ENCODE measurements at regions not wholly inside any gene's neighbourhood (a gene's known extent, or its start where the extent isn't known, plus 50 kb on each side); places are given as distances from the start of the nearest gene placed in this dataset.
"Not testable (repeated sequence)": the region's sequence is repeated elsewhere in the genome, so short reads cannot be mapped to it uniquely, and the experiment has no call there.

- DNase-seq (ENCODE audit: low spot score) = no peak
Measured at GRCh38 chr1:181948372-181948771, 113.1 kb downstream of the ZNF648 start.

GRCh38 chr1:181947441-181947840 lies 114.1 kb downstream of the ZNF648 start:
- DNase-seq (ENCODE audit: low spot score) = no peak

- peak; percentile 59 for DNase-seq (ENCODE audit: low spot score)
Measured at GRCh38 chr1:181936768-181937581, 124.5 kb downstream of the ZNF648 start.

GRCh38 chr1:181936269-181936668 lies 125.2 kb downstream of the ZNF648 start:
- DNase-seq (ENCODE audit: low spot score) = no peak

GRCh38 chr1:181931873-181932272 lies 129.6 kb downstream of the ZNF648 start:
- DNase-seq (ENCODE audit: low spot score) = no peak

GRCh38 chr1:181930187-181930586 lies 131.3 kb downstream of the ZNF648 start:
- DNase-seq (ENCODE audit: low spot score) = no peak

GRCh38 chr1:181926697-181927096 lies 134.8 kb downstream of the ZNF648 start:
- no peak for DNase-seq (ENCODE audit: low spot score)

GRCh38 chr1:181924034-181924433 lies 137.5 kb downstream of the ZNF648 start:
- DNase-seq (ENCODE audit: low spot score) = not testable (repeated sequence)

GRCh38 chr1:181919542-181919941 lies 142.0 kb downstream of the ZNF648 start:
- DNase-seq (ENCODE audit: low spot score) = no peak

- no peak for DNase-seq (ENCODE audit: low spot score)
Measured at GRCh38 chr1:181918880-181919525, 142.5 kb downstream of the ZNF648 start.

- no peak for DNase-seq (ENCODE audit: low spot score)
Measured at GRCh38 chr1:181911715-181912114, 149.8 kb downstream of the ZNF648 start.

- DNase-seq (ENCODE audit: low spot score) = no peak
Measured at GRCh38 chr1:181910905-181911304, 150.6 kb downstream of the ZNF648 start.

- DNase-seq (ENCODE audit: low spot score) = no peak
Measured at GRCh38 chr1:181909010-181909409, 152.5 kb downstream of the ZNF648 start.

GRCh38 chr1:181906631-181907030 lies 154.9 kb downstream of the ZNF648 start:
- DNase-seq (ENCODE audit: low spot score) = no peak

- DNase-seq (ENCODE audit: low spot score) = no peak
Measured at GRCh38 chr1:181905944-181906597, 155.4 kb downstream of the ZNF648 start.

GRCh38 chr1:181898773-181899172 lies 162.7 kb downstream of the ZNF648 start:
- no peak for DNase-seq (ENCODE audit: low spot score)

GRCh38 chr1:181896824-181897223 lies 164.7 kb downstream of the ZNF648 start:
- DNase-seq (ENCODE audit: low spot score) = no peak

GRCh38 chr1:181894439-181894859 lies 167.1 kb downstream of the ZNF648 start:
- no peak for DNase-seq (ENCODE audit: low spot score)

GRCh38 chr1:181893937-181894336 lies 167.6 kb downstream of the ZNF648 start:
- no peak for DNase-seq (ENCODE audit: low spot score)

GRCh38 chr1:181893150-181893549 lies 168.4 kb downstream of the ZNF648 start:
- DNase-seq (ENCODE audit: low spot score) = not testable (repeated sequence)

GRCh38 chr1:181872562-181872961 lies 188.9 kb downstream of the ZNF648 start:
- DNase-seq (ENCODE audit: low spot score) = no peak

- no peak for DNase-seq (ENCODE audit: low spot score)
Measured at GRCh38 chr1:181863736-181864135, 197.8 kb downstream of the ZNF648 start.

- DNase-seq (ENCODE audit: low spot score) = no peak
Measured at GRCh38 chr1:181863006-181863405, 198.5 kb downstream of the ZNF648 start.
